ENCODE measurements at regions not wholly inside any gene's neighbourhood (a gene's known extent, or its start where the extent isn't known, plus 50 kb on each side); places are given as distances from the start of the nearest gene placed in this dataset.

DNA sequence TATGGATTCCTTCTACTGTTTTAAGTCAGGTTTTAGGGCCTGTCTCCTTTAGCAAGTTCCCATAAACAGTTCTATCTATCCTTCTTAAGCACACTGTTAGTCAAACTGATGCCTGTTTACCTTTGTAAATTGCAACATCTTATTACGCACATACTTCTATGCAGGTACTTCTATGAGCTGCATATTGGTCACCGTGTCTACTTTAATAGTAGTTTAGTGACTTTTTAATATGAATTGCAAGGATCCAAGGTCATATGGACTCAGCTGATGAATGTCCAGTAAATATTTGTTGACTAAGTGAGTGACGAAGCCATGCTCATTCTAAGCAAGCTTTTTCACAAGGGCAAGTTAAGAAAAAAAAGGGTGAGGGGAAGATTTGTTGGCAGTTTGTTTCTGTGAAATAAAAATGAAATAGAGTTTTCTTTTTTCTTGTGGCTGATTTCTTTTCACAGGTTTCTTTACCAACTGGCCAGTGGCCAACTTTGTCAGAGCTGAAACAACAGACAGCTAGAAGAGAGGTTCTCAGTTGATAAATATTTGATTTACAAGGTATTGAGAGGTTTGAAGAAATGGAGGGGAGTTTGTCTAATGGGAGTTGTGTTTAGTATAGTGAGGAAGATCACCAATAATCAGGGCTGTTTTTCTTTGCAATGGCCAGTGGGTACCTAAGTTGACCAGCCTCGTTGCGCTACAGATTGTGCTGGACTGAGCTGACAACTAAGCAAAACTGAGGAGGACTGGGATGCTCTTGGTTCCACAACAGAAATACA, 141.1 kb downstream of the SLC15A5 start:
- POLR2A ChIA-PET, result no interaction called here
- no peak overlapping the region for H3K27ac Mint-ChIP-seq

DNA sequence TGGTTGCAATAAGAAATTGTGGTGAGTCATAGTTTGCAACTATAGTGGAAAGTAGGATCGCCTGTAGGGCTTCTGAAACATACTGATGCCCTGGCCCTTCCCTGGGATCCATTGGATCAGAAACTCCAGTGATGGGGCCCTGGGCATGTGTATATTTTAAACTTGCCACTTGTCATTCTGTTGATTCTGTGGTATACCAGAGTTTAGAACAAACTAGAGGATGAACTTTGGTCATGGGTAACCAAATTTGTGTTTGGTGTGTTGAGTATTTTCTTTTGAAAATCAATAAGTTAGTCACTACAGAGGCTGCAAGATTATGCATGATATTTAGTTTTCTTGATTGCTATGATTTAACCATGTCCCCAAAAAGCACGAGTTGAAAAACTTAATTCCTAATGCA, 142.2 kb downstream of the SLC15A5 start:
- no peaks in the 10 kb centered on the region for H3K4me1 Mint-ChIP-seq
- no peak overlapping the region for H3K27ac ChIP-seq (ENCODE audit: low read depth, low read length)
- H3K27me3 Mint-ChIP-seq, result no peaks in the 10 kb centered on the region
- no peak overlapping the region for H3K4me3 ChIP-seq (ENCODE audit: low read length)
- no peaks in the 10 kb centered on the region for H3K36me3 Mint-ChIP-seq
- no peaks in the 10 kb centered on the region for H3K36me3 ChIP-seq (ENCODE audit: insufficient read depth, low read length)
- POLR2A ChIA-PET, result no interaction called here
- CTCF ChIA-PET, result no interaction called here
- peaks cover 15 to 34% (median 25%) of the 10 kb centered on the region in 5 donors for H3K9me3 Mint-ChIP-seq
- H3K4me3 Mint-ChIP-seq, result no peak overlapping the region
- no peaks in the 10 kb centered on the region for H3K27me3 ChIP-seq (ENCODE audit: insufficient read depth, low read length, poor library complexity, severe bottlenecking)
- DNase-seq, result no peak
- no peak overlapping the region for H3K27ac Mint-ChIP-seq
- H3K4me1 ChIP-seq (ENCODE audit: insufficient read depth, low read length), result no peaks in the 10 kb centered on the region
- no peaks in the 10 kb centered on the region for H3K9me3 ChIP-seq (ENCODE audit: low read length)

More for the DNA sequence above, 141.1 kb downstream of the SLC15A5 start:
- Mint-ChIP-seq H3K4me1 (no peaks in the 10 kb centered on the region), H3K4me3 (no peak overlapping the region), H3K9me3 (peaks cover 15 to 33% (median 23%) of the 10 kb centered on the region in 5 donors), H3K27me3 (no peaks in the 10 kb centered on the region), H3K36me3 (no peaks in the 10 kb centered on the region)
- Histone ChIP-seq H3K9me3 (ENCODE audit: low read length) (no peaks in the 10 kb centered on the region), H3K27me3 (ENCODE audit: insufficient read depth, low read length, poor library complexity, severe bottlenecking) (no peaks in the 10 kb centered on the region), H3K27ac (ENCODE audit: low read depth, low read length) (no peak overlapping the region), H3K4me1 (ENCODE audit: insufficient read depth, low read length) (no peaks in the 10 kb centered on the region), H3K4me3 (ENCODE audit: low read length) (no peak overlapping the region), H3K36me3 (ENCODE audit: insufficient read depth, low read length) (no peaks in the 10 kb centered on the region)
- CTCF ChIA-PET, result no interaction called here
- DNase-seq, result no peak

DNA sequence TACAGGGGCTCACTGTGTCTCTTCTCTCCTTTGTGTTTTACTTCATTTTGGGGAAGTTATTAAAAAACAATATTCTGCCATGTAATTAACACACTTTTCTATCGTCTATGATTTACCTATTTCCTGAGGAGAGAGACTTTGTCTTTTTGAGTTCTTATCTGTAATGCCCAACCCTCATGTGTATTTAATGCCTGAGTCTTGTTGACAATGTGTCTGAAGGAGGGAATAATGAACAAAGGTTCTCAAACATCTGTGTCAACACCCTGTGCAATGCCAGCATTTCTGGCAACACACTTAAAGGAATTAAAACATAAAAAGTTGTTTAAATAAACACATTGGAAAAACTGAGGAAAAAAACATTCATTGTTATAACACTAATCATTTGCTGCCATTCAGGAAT, 147.1 kb downstream of the SLC15A5 start:
- H3K4me1 ChIP-seq (ENCODE audit: insufficient read depth, low read length), result no peaks in the 10 kb centered on the region
- H3K4me1 Mint-ChIP-seq, result no peaks in the 10 kb centered on the region
- no peaks in the 10 kb centered on the region for H3K36me3 Mint-ChIP-seq
- no peak for DNase-seq
- H3K4me3 ChIP-seq (ENCODE audit: low read length), result no peak overlapping the region
- no peak overlapping the region for H3K27ac ChIP-seq (ENCODE audit: low read depth, low read length)
- H3K27me3 Mint-ChIP-seq, result no peaks in the 10 kb centered on the region
- no peaks in the 10 kb centered on the region for H3K27me3 ChIP-seq (ENCODE audit: insufficient read depth, low read length, poor library complexity, severe bottlenecking)
- H3K27ac Mint-ChIP-seq, result no peak overlapping the region
- peaks cover 11 to 41% (median 30%) of the 10 kb centered on the region in 5 donors for H3K9me3 Mint-ChIP-seq
- no peak overlapping the region for H3K4me3 Mint-ChIP-seq
- ChIA-PET CTCF (no interaction called here), POLR2A (no interaction called here)
- no peaks in the 10 kb centered on the region for H3K9me3 ChIP-seq (ENCODE audit: low read length)
- H3K36me3 ChIP-seq (ENCODE audit: insufficient read depth, low read length), result no peaks in the 10 kb centered on the region

DNA sequence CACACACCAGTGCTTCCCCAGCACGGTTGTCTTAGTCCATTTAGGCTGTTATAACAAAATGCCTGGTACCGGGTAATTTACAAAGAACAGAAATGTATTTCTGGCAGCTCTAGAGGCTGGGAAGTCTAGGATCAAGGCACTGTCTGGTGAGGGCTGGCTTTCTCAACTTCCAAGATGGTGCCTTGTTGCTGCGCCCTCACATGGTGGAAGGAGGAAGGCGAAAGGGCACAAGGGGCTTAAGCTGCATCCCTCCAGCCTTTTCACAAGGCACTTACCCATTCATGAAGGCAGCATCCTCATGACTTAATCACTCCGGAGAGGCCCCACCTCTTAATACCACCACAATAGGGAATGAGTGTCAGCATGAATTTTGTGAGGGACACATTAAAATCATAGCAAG, 155.5 kb downstream of the SLC15A5 start:
- no peaks in the 10 kb centered on the region for H3K4me1 Mint-ChIP-seq
- H3K9me3 ChIP-seq (ENCODE audit: low read length), result no peaks in the 10 kb centered on the region
- DNase-seq, result no peak
- H3K27ac Mint-ChIP-seq, result no peak overlapping the region
- POLR2A ChIA-PET, result no interaction called here
- H3K27me3 Mint-ChIP-seq, result peaks cover 0 to 3% of the 10 kb centered on the region in 2 donors
- no peaks in the 10 kb centered on the region for H3K36me3 Mint-ChIP-seq
- H3K4me3 Mint-ChIP-seq, result no peak overlapping the region
- H3K36me3 ChIP-seq (ENCODE audit: insufficient read depth, low read length), result no peaks in the 10 kb centered on the region
- H3K9me3 Mint-ChIP-seq, result peaks cover 0 to 6% (median under 1%) of the 10 kb centered on the region in 5 donors
- CTCF ChIA-PET, result no interaction called here
- H3K27ac ChIP-seq (ENCODE audit: low read depth, low read length), result no peak overlapping the region
- H3K27me3 ChIP-seq (ENCODE audit: insufficient read depth, low read length, poor library complexity, severe bottlenecking), result no peaks in the 10 kb centered on the region
- no peaks in the 10 kb centered on the region for H3K4me1 ChIP-seq (ENCODE audit: insufficient read depth, low read length)
- no peak overlapping the region for H3K4me3 ChIP-seq (ENCODE audit: low read length)

DNA sequence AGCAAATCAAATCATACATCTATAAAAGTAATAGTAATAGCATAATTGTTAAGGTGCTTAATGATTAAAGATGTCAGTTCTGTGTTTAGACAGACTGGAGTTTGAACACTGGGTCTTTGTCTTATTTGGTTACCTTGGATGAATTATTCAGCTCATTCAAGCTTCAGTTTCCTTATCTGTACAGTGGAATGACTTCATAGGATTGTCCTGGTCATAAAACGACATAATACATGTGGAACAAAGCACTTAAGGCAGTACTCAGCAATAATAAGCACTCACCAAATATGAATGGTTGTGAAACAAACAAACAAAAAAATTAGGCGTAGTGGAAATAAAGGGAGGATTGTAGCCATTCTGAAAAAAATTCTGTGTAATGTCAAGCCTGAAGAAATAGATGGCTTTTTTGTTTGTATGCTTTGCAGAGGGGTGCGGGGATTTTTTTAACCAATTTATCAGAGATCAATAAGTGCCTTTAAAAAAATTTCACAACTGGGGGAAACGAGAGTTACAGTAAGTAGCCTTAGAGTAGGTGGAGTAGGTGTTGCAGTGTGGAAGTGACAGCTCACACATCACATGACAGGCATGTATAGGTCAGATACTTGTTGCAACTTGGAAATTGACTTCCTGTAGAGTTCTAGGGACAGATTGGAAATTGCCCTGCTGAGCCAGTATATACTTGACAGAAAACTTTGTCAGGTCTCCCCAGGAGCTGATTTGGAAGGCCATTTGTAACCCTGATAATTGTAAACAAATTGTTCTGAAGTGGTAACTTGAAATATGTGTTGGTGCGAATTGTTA, 157.7 kb downstream of the SLC15A5 start:
- ChIA-PET CTCF (no interaction called here), POLR2A (no interaction called here)
- H3K4me1 Mint-ChIP-seq, result no peaks in the 10 kb centered on the region
- H3K27ac Mint-ChIP-seq, result no peak overlapping the region
- Histone ChIP-seq H3K36me3 (ENCODE audit: insufficient read depth, low read length) (no peaks in the 10 kb centered on the region), H3K4me1 (ENCODE audit: insufficient read depth, low read length) (no peaks in the 10 kb centered on the region), H3K27ac (ENCODE audit: low read depth, low read length) (no peak overlapping the region), H3K9me3 (ENCODE audit: low read length) (no peaks in the 10 kb centered on the region), H3K27me3 (ENCODE audit: insufficient read depth, low read length, poor library complexity, severe bottlenecking) (no peaks in the 10 kb centered on the region), H3K4me3 (ENCODE audit: low read length) (no peak overlapping the region)
- no peak overlapping the region for H3K4me3 Mint-ChIP-seq
- H3K9me3 Mint-ChIP-seq, result peaks cover 0 to 2% (median 0%) of the 10 kb centered on the region in 5 donors
- peaks cover 0 to 4% of the 10 kb centered on the region in 2 donors for H3K27me3 Mint-ChIP-seq
- no peak for DNase-seq
- no peaks in the 10 kb centered on the region for H3K36me3 Mint-ChIP-seq

DNA sequence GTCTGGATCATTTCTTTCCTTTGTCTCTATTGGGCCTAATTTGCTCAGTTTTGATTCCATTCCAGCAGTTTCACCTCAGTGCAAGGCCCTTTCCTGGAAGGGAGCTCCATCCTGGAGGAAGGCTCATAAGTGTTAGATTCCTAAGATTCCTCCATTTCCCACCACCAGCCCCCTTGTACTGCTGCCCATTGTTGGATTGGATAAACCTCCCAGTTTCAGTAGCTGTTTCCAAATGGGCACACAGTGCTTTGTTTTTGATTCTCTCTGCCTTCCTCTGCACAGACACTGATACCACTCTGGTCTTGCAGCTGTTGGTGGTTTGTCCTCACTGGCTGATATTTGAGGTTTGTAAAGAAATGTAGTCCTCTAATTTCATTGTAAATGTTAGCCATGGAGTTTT, 158.9 kb downstream of the SLC15A5 start:
- POLR2A ChIA-PET, result no interaction called here
- Histone ChIP-seq H3K9me3 (ENCODE audit: low read length) (no peaks in the 10 kb centered on the region), H3K36me3 (ENCODE audit: insufficient read depth, low read length) (no peaks in the 10 kb centered on the region), H3K4me1 (ENCODE audit: insufficient read depth, low read length) (no peaks in the 10 kb centered on the region), H3K4me3 (ENCODE audit: low read length) (no peak overlapping the region), H3K27ac (ENCODE audit: low read depth, low read length) (no peak overlapping the region), H3K27me3 (ENCODE audit: insufficient read depth, low read length, poor library complexity, severe bottlenecking) (no peaks in the 10 kb centered on the region)
- H3K27me3 Mint-ChIP-seq, result peaks cover 0 to 4% of the 10 kb centered on the region in 2 donors
- no peak overlapping the region for H3K4me3 Mint-ChIP-seq
- no peak for DNase-seq
- H3K9me3 Mint-ChIP-seq, result peaks cover 0 to 2% (median 0%) of the 10 kb centered on the region in 5 donors
- H3K27ac Mint-ChIP-seq, result no peak overlapping the region
- CTCF ChIA-PET, result no interaction called here
- no peaks in the 10 kb centered on the region for H3K36me3 Mint-ChIP-seq
- H3K4me1 Mint-ChIP-seq, result no peaks in the 10 kb centered on the region

DNA sequence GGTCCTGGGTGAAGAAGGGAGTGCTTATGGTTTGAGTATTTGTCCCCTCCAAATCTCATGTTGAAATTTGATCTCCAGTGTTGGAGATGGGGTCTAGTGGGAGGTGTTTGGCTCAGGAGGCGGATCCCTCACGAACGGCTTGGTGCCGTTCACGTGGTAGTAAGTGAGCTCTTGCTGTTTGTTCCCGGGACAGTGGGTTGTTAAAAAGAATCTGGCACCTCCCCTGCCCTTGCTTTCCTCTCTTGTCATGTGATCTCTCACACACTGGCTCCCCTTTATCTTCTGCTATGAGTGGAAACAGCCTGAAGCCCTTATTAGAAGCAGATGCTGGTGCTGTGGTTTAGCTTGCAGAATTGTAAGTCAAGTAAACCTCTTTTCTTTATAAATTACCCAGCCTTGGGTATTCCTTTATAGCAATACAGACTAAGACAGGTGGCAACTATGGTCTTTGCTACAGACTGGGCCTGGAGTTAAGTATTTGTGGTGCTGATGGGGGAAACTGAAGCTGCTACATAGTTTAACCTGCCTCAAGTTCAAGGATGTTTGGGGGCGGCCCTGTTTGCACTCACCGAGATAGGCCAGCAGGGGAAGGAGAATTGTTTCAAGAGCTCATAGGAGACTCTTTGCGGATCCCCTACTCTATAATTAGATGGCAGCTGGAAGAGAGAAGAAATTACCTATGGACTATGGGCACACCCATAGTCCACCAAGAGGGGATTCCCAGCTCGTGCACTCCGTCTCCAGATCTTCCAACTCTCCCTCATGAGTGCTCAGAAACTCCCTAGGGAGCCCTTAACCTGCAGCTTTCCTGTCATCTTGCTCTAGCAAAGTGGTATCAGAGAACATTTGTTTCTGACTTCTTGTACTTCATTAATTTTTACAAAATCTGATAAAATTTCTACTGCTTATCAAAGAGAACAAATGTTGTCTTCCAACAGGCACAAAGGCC, 164.6 kb downstream of the SLC15A5 start:
- no peak overlapping the region for H3K27ac ChIP-seq (ENCODE audit: low read depth, low read length)
- ChIA-PET POLR2A (no interaction called here), CTCF (interaction anchor here (0.6 to 1.2 kb wide), 2 partner anchors 8 to 10 kb away, joined by 3 read pairs; no protein-coding TSS in a partner anchor)
- Mint-ChIP-seq H3K27me3 (peaks cover 0 to 1% of the 10 kb centered on the region in 2 donors), H3K4me1 (no peaks in the 10 kb centered on the region), H3K4me3 (no peak overlapping the region), H3K27ac (no peak overlapping the region), H3K36me3 (peaks cover 0 to 1% (median 0%) of the 10 kb centered on the region in 3 donors), H3K9me3 (peaks cover 0 to 4% (median 2%) of the 10 kb centered on the region in 5 donors)
- no peaks in the 10 kb centered on the region for H3K27me3 ChIP-seq (ENCODE audit: insufficient read depth, low read length, poor library complexity, severe bottlenecking)
- no peaks in the 10 kb centered on the region for H3K4me1 ChIP-seq (ENCODE audit: insufficient read depth, low read length)
- H3K36me3 ChIP-seq (ENCODE audit: insufficient read depth, low read length), result no peaks in the 10 kb centered on the region
- H3K9me3 ChIP-seq (ENCODE audit: low read length), result no peaks in the 10 kb centered on the region
- no peak for DNase-seq
- H3K4me3 ChIP-seq (ENCODE audit: low read length), result no peak overlapping the region
